ENCODE measurements at regions not wholly inside any gene's neighbourhood (a gene's known extent, or its start where the extent isn't known, plus 50 kb on each side); places are given as distances from the start of the nearest gene placed in this dataset.
A peak's percentile ranks its signal among the peaks of the same experiment; 100 is the strongest.

- Histone ChIP-seq H3K9ac (ENCODE audit: low read length) (peak overlapping the region; percentile 24), H3K36me3 (ENCODE audit: control insufficient read depth in 1 of 2, insufficient read depth in 2 of 2, low read depth in 1 of 2, low read length in 2 of 2) (no peaks in the 10 kb centered on the region), H3K4me2 (ENCODE audit: low read length, poor library complexity, severe bottlenecking) (no peak overlapping the region), H3K4ac (ENCODE audit: low read depth in 1 of 2, low read length in 2 of 2) (no peak overlapping the region), H2BK15ac (ENCODE audit: low read depth, poor library complexity, severe bottlenecking) (no peak overlapping the region), H2BK120ac (ENCODE audit: low read depth, low read length) (no peak overlapping the region), H3K4me3 (ENCODE audit: insufficient read depth in 1 of 2, low read depth in 1 of 2, low read length in 2 of 2) (no peak overlapping the region), H3K27me3 (ENCODE audit: control insufficient read depth in 1 of 2, insufficient read depth in 1 of 2, low read length in 2 of 2) (no peaks in the 10 kb centered on the region), H2AFZ (ENCODE audit: low read depth, low read length) (no peak overlapping the region), H2BK5ac (ENCODE audit: low read depth, low read length, poor library complexity, severe bottlenecking) (no peak overlapping the region), H3K9me3 (ENCODE audit: control insufficient read depth, low read length) (peaks cover 23% of the 10 kb centered on the region), H3K4me1 (ENCODE audit: control insufficient read depth, insufficient read depth, low read depth, low read length) (no peaks in the 10 kb centered on the region), H3K14ac (ENCODE audit: low read length in 2 of 2) (no peak overlapping the region), H3K79me1 (replicated peaks; ENCODE audit: low read length, poor library complexity, severe bottlenecking) (no peaks in the 10 kb centered on the region), H3K27ac (ENCODE audit: low read length, poor library complexity, severe bottlenecking) (peak overlapping the region; percentile 56), H4K91ac (ENCODE audit: low read length) (no peak overlapping the region), H4K8ac (ENCODE audit: low read length) (no peak overlapping the region), H2AK5ac (ENCODE audit: low read length, severe bottlenecking) (no peak overlapping the region), H3K23ac (ENCODE audit: low read length in 2 of 2) (no peak overlapping the region), H2BK12ac (ENCODE audit: low read length in 2 of 2) (no peak overlapping the region), H3K18ac (ENCODE audit: low read depth in 1 of 2, low read length in 2 of 2) (no peak overlapping the region)
- WGBS = 49% methylated on average over 3 of the region's 5 CpGs
- DNase-seq = no peak
Measured at GRCh38 chr1:219264561-219264960, 90.9 kb downstream of the LYPLAL1 start.

Measured in mesenchymal stem cell (in vitro differentiated cells and primary cell).